HepG2 (cell line): ENCODE measurements at regions not wholly inside any gene's neighbourhood (a gene's known extent, or its start where the extent isn't known, plus 50 kb on each side); places are given as distances from the start of the nearest gene placed in this dataset.

Experiments
- GZF1 ChIP-seq: sonication (generic); formaldehyde crosslinking; IDR thresholded peaks from 2 replicates; pipeline ENCODE4 v1.5.1; 2020; ENCODE audit warnings: mild to moderate bottlenecking, missing genetic modification reagents
- POLR2AphosphoS5 ChIP-seq: IDR thresholded peaks from 2 replicates; pipeline ENCODE4 v1.6.1; 2012; ENCODE audit warnings: low read depth, low read length
- SRSF1 ChIP-seq: fragments of 200-400 bp; formaldehyde crosslinking; optimal IDR thresholded peaks from 2 replicates; pipeline ENCODE3; 2017; ENCODE audit warnings: mild to moderate bottlenecking, low read depth, low read length, moderate library complexity
- ZBTB20 ChIP-seq: sonication (generic); formaldehyde crosslinking; IDR thresholded peaks from 2 replicates; pipeline ENCODE4 v1.8.1; 2023; ENCODE audit warnings: missing genetic modification reagents, low read depth, mild to moderate bottlenecking, borderline replicate concordance
- ZNF547 ChIP-seq: sonication (generic); formaldehyde crosslinking; IDR thresholded peaks from 2 replicates; pipeline ENCODE4 v1.5.1; 2020; ENCODE audit warnings: mild to moderate bottlenecking, missing genetic modification reagents
- TF ChIP-seq, protein P1 (sequence below): sonication (generic); formaldehyde crosslinking; IDR thresholded peaks from 2 replicates; pipeline ENCODE4 v1.4.0; 2020; ENCODE audit warnings: low read depth, missing genetic modification reagents
- TF ChIP-seq, protein P2 (sequence below): sonication (generic); formaldehyde crosslinking; IDR thresholded peaks from 2 replicates; pipeline ENCODE4 v1.5.0; 2020; ENCODE audit warnings: mild to moderate bottlenecking, missing genetic modification reagents, moderate library complexity

DNA sequence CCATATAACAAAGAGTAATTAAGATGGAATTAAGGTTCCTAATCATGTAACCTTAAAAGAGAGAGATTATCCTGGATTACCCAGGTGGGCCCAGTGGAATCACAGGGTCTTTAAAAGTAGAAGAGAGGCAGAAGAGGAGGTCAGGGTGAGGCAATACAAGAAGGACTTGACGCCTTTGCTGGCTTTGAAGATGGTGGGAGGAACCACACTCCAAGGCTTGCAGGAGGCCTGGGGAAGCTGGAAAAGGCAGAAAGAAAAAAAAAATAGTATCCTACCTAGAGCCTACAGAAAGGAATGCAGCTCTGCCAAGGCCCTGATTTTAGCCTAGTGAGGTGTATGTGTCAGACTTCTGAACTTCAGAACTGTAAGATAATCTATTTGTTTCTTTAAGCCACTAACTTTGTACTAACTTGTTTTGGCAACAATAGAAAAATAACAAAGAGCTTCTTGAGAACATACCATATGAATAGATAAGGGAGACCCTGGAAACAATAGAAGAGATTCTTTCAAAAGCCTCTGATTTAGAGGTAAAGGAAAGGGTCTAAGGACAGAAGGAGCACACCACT is 229.9 kb upstream of the TTC29 start:
- no peak for TF ChIP-seq ZNF547 (CRISPR knock-in tag)
- no peak for TF ChIP-seq SRSF1
- TF ChIP-seq POLR2AphosphoS5: no peak
- TF ChIP-seq, protein P1, sequence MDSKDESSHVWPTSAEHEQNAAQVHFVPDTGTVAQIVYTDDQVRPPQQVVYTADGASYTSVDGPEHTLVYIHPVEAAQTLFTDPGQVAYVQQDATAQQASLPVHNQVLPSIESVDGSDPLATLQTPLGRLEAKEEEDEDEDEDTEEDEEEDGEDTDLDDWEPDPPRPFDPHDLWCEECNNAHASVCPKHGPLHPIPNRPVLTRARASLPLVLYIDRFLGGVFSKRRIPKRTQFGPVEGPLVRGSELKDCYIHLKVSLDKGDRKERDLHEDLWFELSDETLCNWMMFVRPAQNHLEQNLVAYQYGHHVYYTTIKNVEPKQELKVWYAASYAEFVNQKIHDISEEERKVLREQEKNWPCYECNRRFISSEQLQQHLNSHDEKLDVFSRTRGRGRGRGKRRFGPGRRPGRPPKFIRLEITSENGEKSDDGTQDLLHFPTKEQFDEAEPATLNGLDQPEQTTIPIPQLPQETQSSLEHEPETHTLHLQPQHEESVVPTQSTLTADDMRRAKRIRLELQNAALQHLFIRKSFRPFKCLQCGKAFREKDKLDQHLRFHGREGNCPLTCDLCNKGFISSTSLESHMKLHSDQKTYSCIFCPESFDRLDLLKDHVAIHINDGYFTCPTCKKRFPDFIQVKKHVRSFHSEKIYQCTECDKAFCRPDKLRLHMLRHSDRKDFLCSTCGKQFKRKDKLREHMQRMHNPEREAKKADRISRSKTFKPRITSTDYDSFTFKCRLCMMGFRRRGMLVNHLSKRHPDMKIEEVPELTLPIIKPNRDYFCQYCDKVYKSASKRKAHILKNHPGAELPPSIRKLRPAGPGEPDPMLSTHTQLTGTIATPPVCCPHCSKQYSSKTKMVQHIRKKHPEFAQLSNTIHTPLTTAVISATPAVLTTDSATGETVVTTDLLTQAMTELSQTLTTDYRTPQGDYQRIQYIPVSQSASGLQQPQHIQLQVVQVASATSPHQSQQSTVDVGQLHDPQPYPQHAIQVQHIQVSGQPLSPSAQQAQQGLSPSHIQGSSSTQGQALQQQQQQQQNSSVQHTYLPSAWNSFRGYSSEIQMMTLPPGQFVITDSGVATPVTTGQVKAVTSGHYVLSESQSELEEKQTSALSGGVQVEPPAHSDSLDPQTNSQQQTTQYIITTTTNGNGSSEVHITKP (CRISPR knock-in tag): no peak
- no peak for TF ChIP-seq GZF1 (CRISPR knock-in tag)
- TF ChIP-seq, protein P2, sequence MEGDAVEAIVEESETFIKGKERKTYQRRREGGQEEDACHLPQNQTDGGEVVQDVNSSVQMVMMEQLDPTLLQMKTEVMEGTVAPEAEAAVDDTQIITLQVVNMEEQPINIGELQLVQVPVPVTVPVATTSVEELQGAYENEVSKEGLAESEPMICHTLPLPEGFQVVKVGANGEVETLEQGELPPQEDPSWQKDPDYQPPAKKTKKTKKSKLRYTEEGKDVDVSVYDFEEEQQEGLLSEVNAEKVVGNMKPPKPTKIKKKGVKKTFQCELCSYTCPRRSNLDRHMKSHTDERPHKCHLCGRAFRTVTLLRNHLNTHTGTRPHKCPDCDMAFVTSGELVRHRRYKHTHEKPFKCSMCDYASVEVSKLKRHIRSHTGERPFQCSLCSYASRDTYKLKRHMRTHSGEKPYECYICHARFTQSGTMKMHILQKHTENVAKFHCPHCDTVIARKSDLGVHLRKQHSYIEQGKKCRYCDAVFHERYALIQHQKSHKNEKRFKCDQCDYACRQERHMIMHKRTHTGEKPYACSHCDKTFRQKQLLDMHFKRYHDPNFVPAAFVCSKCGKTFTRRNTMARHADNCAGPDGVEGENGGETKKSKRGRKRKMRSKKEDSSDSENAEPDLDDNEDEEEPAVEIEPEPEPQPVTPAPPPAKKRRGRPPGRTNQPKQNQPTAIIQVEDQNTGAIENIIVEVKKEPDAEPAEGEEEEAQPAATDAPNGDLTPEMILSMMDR: no peak
- no peak for TF ChIP-seq ZBTB20 (CRISPR knock-in tag)
